Gastrocnemius medialis (tissue), 4 donors: ENCODE measurements at regions not wholly inside any gene's neighbourhood (a gene's known extent, or its start where the extent isn't known, plus 50 kb on each side); places are given as distances from the start of the nearest gene placed in this dataset.

Experiments used
- POLR2A ChIP-seq, 2 donors: fragments of 450-650 bp; IDR thresholded peaks; one replicate each; pipeline ENCODE4 v1.6.1; 2017; ENCODE audit warnings: antibody characterized with exemption in 2 of 2, mild to moderate bottlenecking in 2 of 2, moderate library complexity in 2 of 2
- TF ChIP-seq, protein P1 (sequence below), 5 experiments: fragments of 450-650 bp in 3 of 5; fragments of 200-600 bp in 2 of 5; sonication (generic) in 2 of 5; IDR thresholded peaks in 4 of 5; conservative IDR thresholded peaks in 1 of 5; 1 replicate in 4 of 5; 2 replicates in 1 of 5; pipeline ENCODE4 v1.5.1; 2016 to 2019; ENCODE audit warnings: antibody characterized with exemption in 5 of 5, mild to moderate bottlenecking in 3 of 5, moderate library complexity in 3 of 5

DNA sequence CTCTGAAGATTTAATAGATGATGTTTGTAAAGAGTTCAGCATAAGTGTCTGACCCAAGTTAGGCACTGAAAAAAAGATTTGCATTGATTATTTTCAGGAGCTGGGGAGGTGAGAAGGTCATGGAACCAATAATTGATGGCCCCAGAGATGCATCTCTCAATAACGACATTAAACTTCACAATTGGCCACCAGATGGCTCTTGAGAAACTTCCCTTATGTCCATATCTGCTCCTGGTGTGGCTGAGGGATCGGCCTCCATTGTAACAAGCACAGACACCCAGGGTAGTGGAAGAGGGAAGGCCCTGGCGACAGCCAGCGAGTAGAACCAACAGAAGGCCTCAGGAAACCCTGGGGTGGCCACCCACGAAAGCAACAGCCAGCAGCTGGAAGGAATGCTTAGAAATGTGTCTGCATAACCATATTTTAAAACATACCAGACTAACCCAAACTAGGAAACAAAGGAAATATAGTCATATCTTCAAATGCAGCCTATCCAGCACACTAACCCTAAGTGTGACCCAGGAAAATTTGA, 536.7 kb downstream of the SOX2 start:
- TF ChIP-seq, protein P1, sequence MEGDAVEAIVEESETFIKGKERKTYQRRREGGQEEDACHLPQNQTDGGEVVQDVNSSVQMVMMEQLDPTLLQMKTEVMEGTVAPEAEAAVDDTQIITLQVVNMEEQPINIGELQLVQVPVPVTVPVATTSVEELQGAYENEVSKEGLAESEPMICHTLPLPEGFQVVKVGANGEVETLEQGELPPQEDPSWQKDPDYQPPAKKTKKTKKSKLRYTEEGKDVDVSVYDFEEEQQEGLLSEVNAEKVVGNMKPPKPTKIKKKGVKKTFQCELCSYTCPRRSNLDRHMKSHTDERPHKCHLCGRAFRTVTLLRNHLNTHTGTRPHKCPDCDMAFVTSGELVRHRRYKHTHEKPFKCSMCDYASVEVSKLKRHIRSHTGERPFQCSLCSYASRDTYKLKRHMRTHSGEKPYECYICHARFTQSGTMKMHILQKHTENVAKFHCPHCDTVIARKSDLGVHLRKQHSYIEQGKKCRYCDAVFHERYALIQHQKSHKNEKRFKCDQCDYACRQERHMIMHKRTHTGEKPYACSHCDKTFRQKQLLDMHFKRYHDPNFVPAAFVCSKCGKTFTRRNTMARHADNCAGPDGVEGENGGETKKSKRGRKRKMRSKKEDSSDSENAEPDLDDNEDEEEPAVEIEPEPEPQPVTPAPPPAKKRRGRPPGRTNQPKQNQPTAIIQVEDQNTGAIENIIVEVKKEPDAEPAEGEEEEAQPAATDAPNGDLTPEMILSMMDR (IDR thresholded peaks at IDR 0.05 in 4 of 5, conservative IDR thresholded peaks at IDR 0.05 in 1 of 5) = no peak
- TF ChIP-seq POLR2A (IDR thresholded peaks at IDR 0.05) = no peak
